Caco-2 (cell line): ENCODE measurements at regions not wholly inside any gene's neighbourhood (a gene's known extent, or its start where the extent isn't known, plus 50 kb on each side); places are given as distances from the start of the nearest gene placed in this dataset.
A peak's percentile ranks its signal among the peaks of the same experiment; 100 is the strongest.
"Not testable (repeated sequence)": the region's sequence is repeated elsewhere in the genome, so short reads cannot be mapped to it uniquely, and the experiment has no call there.

ENCODE experiments used
- BruUV-seq: library from RNA; stranded (reverse); fragments of 400-500 nt; replicated peaks from 2 replicates; lab custom pipeline; 2021; lab: Mats Ljungman, UMichigan
- CTCF ChIA-PET: fragments of 300-600 bp; sonication (Branson Sonifier 250); formaldehyde crosslinking; loops from one replicate; lab custom pipeline; 2022; ENCODE audit warnings: antibody characterized with exemption; lab: Charles Lee
- POLR2A ChIA-PET: fragments of 300-600 bp; sonication (Branson Sonifier 250); formaldehyde crosslinking; loops from one replicate; lab custom pipeline; 2022; ENCODE audit warnings: antibody characterized with exemption; lab: Charles Lee
- DNase-seq, 2 experiments: peaks; one replicate each; pipeline versions ENCODE4 v3.0.0 to v3.0.0-alpha.2; 2020 to 2022
- H3K27me3 ChIP-seq: replicated peaks from 2 replicates; pipeline ENCODE4 v1.6.0; 2011; ENCODE audit warnings: low read length; ENCODE audit not compliant: control insufficient read depth, insufficient read depth
- H3K36me3 ChIP-seq: 2 replicates; pipeline ENCODE4 v1.5.1; 2011; ENCODE audit warnings: low read length; ENCODE audit not compliant: control insufficient read depth, insufficient read depth
- H3K4me1 ChIP-seq: fragments of 250-450 bp; sonication (Bioruptor Pico); 2 replicates; pipeline ENCODE4 v1.5.1; 2020; ENCODE audit warnings: mild to moderate bottlenecking
- H3K4me3 ChIP-seq: 2 replicates; pipeline ENCODE4 v1.5.1; 2011; ENCODE audit warnings: low read depth, mild to moderate bottlenecking, control low read depth, low read length
- H3K9me3 ChIP-seq: fragments of 250-450 bp; sonication (Bioruptor Pico); 2 replicates; pipeline ENCODE4 v1.5.1; 2020; ENCODE audit warnings: mild to moderate bottlenecking, moderate library complexity
- H3K27ac Mint-ChIP-seq: one replicate; pipeline ENCODE4 v1.8.0; 2022; ENCODE audit warnings: mixed read lengths; ENCODE audit not compliant: unreplicated experiment
- H3K27me3 Mint-ChIP-seq: one replicate; pipeline ENCODE4 v1.8.0; 2022; ENCODE audit warnings: mixed read lengths; ENCODE audit not compliant: insufficient read depth, unreplicated experiment
- H3K36me3 Mint-ChIP-seq: one replicate; pipeline ENCODE4 v1.8.0; 2022; ENCODE audit warnings: mild to moderate bottlenecking, mixed read lengths; ENCODE audit not compliant: insufficient read depth, unreplicated experiment
- H3K4me1 Mint-ChIP-seq: one replicate; pipeline ENCODE4 v1.8.0; 2022; ENCODE audit warnings: low read depth, mixed read lengths; ENCODE audit not compliant: unreplicated experiment
- H3K4me3 Mint-ChIP-seq: one replicate; pipeline ENCODE4 v1.8.0; 2022; ENCODE audit warnings: mild to moderate bottlenecking, moderate library complexity, mixed read lengths; ENCODE audit not compliant: unreplicated experiment
- H3K9me3 Mint-ChIP-seq: one replicate; pipeline ENCODE4 v1.8.0; 2022; ENCODE audit warnings: mixed read lengths; ENCODE audit not compliant: unreplicated experiment
- intact Hi-C: fragments of 100-400 bp; cut with micrococcal nuclease; formaldehyde crosslinking; loops from one replicate; pipeline ENCODE4 v1.10.0; 2022; ENCODE audit not compliant: unreplicated experiment
- TF ChIP-seq, protein P1 (sequence below), 2 experiments: fragments of 200-600 bp in 1 of 2; IDR thresholded peaks; 1 replicate in 1 of 2; 2 replicates in 1 of 2; pipeline versions ENCODE4 v1.5.1 to v1.8.0; 2011 to 2022; ENCODE audit warnings: antibody characterized with exemption in 1 of 2, control low read depth in 1 of 2, inconsistent platforms in 1 of 2, low read depth in 1 of 2, low read length in 1 of 2, mild to moderate bottlenecking in 1 of 2, moderate library complexity in 1 of 2; ENCODE audit not compliant: insufficient read depth in 1 of 2, severe bottlenecking in 1 of 2, unreplicated experiment in 1 of 2

DNA sequence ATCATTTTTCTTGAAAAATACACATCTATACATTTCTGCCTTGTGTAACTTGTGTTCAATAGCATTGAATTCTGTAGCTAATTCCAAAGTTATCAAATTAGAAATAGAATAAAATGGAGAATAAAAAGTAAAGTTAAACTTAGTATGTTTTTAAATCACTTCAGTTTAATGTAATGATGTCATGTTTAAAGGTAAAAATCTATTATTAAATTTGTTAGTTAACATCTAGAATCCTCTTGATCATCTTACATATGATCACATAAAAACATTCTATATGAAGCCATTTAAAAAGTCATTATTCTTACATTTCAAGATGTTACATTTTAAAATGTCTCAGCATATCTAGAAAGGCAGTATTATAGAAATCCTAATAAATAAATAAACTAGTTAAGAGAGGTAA, 1163.2 kb downstream of the PLA2G4A start:
- BruUV-seq: no TSS peak
- H3K9me3 ChIP-seq: no peaks in the 10 kb centered on the region
- no peaks in the 10 kb centered on the region for H3K36me3 ChIP-seq
- no peaks in the 10 kb centered on the region for H3K4me1 ChIP-seq
- H3K4me3 ChIP-seq: no peak overlapping the region
- intact Hi-C loops: no loop called here
- TF ChIP-seq, protein P1, sequence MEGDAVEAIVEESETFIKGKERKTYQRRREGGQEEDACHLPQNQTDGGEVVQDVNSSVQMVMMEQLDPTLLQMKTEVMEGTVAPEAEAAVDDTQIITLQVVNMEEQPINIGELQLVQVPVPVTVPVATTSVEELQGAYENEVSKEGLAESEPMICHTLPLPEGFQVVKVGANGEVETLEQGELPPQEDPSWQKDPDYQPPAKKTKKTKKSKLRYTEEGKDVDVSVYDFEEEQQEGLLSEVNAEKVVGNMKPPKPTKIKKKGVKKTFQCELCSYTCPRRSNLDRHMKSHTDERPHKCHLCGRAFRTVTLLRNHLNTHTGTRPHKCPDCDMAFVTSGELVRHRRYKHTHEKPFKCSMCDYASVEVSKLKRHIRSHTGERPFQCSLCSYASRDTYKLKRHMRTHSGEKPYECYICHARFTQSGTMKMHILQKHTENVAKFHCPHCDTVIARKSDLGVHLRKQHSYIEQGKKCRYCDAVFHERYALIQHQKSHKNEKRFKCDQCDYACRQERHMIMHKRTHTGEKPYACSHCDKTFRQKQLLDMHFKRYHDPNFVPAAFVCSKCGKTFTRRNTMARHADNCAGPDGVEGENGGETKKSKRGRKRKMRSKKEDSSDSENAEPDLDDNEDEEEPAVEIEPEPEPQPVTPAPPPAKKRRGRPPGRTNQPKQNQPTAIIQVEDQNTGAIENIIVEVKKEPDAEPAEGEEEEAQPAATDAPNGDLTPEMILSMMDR (IDR thresholded peaks at IDR 0.05; ENCODE audit: insufficient read depth in 1 of 2, low read depth in 1 of 2, low read length in 1 of 2, severe bottlenecking in 1 of 2, unreplicated experiment in 1 of 2): no peak
- Mint-ChIP-seq H3K4me3 (no peak overlapping the region), H3K27me3 (peaks cover 2% of the 10 kb centered on the region), H3K27ac (no peak overlapping the region), H3K9me3 (no peaks in the 10 kb centered on the region), H3K36me3 (no peaks in the 10 kb centered on the region), H3K4me1 (no peaks in the 10 kb centered on the region)
- DNase-seq: no peak
- CTCF ChIA-PET: no interaction called here
- no peaks in the 10 kb centered on the region for H3K27me3 ChIP-seq
- POLR2A ChIA-PET: no interaction called here

DNA sequence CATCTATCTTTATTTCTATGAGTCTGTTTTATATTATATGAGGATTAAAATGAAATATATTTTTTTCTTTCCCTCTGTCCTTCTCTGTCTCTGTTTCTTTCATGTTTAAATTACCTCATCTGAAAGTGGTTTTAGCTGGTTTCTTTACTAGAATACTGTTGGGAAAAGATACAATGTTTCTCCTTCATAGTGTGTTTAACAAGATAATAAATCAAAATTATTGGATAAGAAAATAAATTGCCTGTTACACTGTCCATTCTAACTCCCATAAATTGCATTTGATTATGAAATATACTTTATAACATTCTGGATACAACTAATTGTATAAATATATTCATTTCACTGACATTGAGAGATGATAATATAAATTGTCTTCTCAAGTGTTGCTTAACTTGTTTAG, 1168.0 kb downstream of the PLA2G4A start:
- intact Hi-C loops: no loop called here

DNA sequence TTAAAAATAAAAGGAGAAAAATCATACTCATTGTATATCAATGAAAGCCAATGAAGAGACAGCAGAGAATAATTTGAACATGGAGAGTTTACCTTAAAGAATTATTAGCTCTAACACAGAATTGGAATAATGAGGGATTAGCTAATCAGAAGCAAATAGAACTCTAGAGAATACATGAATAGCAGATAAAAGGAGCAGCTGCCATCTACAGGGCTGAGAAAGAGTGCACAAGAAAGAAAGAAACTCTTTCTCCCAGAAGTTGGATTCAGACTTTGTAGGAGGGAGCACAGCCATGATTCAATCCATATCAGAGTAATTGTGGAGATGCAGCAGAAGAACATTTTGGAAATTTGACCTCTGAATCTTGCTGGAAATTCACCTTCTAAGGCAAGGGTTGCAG, 1171.2 kb downstream of the PLA2G4A start:
- Histone ChIP-seq H3K4me3 (no peak overlapping the region), H3K9me3 (no peaks in the 10 kb centered on the region), H3K4me1 (no peaks in the 10 kb centered on the region), H3K36me3 (no peaks in the 10 kb centered on the region), H3K27me3 (no peaks in the 10 kb centered on the region)
- intact Hi-C loops: loop anchor here (1.0 kb wide), 1 partner anchor 72 kb away; no protein-coding TSS in a partner anchor
- H3K36me3 Mint-ChIP-seq: no peaks in the 10 kb centered on the region
- no TSS peak for BruUV-seq
- no peak for DNase-seq
- H3K27ac Mint-ChIP-seq: no peak overlapping the region
- TF ChIP-seq, protein P1 (IDR thresholded peaks at IDR 0.05; ENCODE audit: insufficient read depth in 1 of 2, low read depth in 1 of 2, low read length in 1 of 2, severe bottlenecking in 1 of 2, unreplicated experiment in 1 of 2): peak in 1 of 2 experiments; percentile 6
- H3K27me3 Mint-ChIP-seq: no peaks in the 10 kb centered on the region
- H3K4me3 Mint-ChIP-seq: no peak overlapping the region
- ChIA-PET POLR2A (no interaction called here), CTCF (interaction anchor here (0.7 kb wide), 1 partner anchor 72 kb away, joined by 3 read pairs; no protein-coding TSS in a partner anchor)
- H3K9me3 Mint-ChIP-seq: no peaks in the 10 kb centered on the region
- no peaks in the 10 kb centered on the region for H3K4me1 Mint-ChIP-seq

More for the DNA sequence above, 1168.0 kb downstream of the PLA2G4A start:
- Mint-ChIP-seq H3K4me1 (no peaks in the 10 kb centered on the region), H3K27ac (no peak overlapping the region), H3K9me3 (no peaks in the 10 kb centered on the region), H3K27me3 (peaks cover 2% of the 10 kb centered on the region), H3K4me3 (no peak overlapping the region), H3K36me3 (no peaks in the 10 kb centered on the region)
- H3K4me3 ChIP-seq: no peak overlapping the region
- no peaks in the 10 kb centered on the region for H3K9me3 ChIP-seq
- H3K36me3 ChIP-seq: no peaks in the 10 kb centered on the region
- no peak for DNase-seq
- POLR2A ChIA-PET: no interaction called here
- CTCF ChIA-PET: no interaction called here
- BruUV-seq: no TSS peak
- no peaks in the 10 kb centered on the region for H3K27me3 ChIP-seq
- no peaks in the 10 kb centered on the region for H3K4me1 ChIP-seq
- TF ChIP-seq, protein P1 (IDR thresholded peaks at IDR 0.05; ENCODE audit: insufficient read depth in 1 of 2, low read depth in 1 of 2, low read length in 1 of 2, severe bottlenecking in 1 of 2, unreplicated experiment in 1 of 2): no peak

DNA sequence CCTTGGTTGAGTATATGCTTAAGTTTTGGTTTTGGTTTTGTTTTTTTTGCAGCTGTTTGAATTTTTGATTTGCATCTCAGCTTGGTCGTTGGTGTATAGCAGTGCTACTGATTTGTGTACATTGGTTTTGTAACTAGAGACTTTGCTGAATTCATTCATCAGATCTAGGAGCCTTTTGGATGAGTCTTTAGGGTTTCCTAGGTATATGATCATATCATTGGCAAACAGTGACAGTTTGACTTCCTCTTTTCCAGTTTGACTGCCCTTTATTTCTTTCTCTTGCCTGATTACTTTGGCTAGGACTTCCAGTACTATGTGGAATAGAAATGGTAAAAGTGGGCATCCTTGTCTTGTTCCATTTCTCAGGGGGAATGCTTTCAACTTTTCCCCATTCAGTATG, 1174.9 kb downstream of the PLA2G4A start:
- H3K4me3 ChIP-seq, H3K9me3 ChIP-seq, H3K9me3 Mint-ChIP-seq, H3K4me1 Mint-ChIP-seq, H3K27ac Mint-ChIP-seq, intact Hi-C loops, POLR2A ChIA-PET, BruUV-seq, H3K4me3 Mint-ChIP-seq, H3K27me3 ChIP-seq, H3K36me3 Mint-ChIP-seq, DNase-seq, H3K27me3 Mint-ChIP-seq, H3K4me1 ChIP-seq, H3K36me3 ChIP-seq, CTCF ChIA-PET: not testable (repeated sequence)
